ENCODE measurements at regions not wholly inside any gene's neighbourhood (a gene's known extent, or its start where the extent isn't known, plus 50 kb on each side); places are given as distances from the start of the nearest gene placed in this dataset.

- no peak for DNase-seq (ENCODE audit: low spot score)
These were observed 1093.2 kb downstream of the ADGRL2 start for GRCh38 chr1:82893712-82894470.

- no peak for DNase-seq (ENCODE audit: low spot score)
These were observed 1079.8 kb downstream of the ADGRL2 start for GRCh38 chr1:82880506-82880905.

GRCh38 chr1:82879701-82880305 is 1079.1 kb downstream of the ADGRL2 start:
- no peak for DNase-seq (ENCODE audit: low spot score)

- no peak for DNase-seq (ENCODE audit: low spot score)
These were observed 1074.4 kb downstream of the ADGRL2 start for GRCh38 chr1:82875170-82875569.

GRCh38 chr1:82874041-82874440 is 1073.3 kb downstream of the ADGRL2 start:
- no peak for DNase-seq (ENCODE audit: low spot score)

GRCh38 chr1:82870332-82870731 is 1069.6 kb downstream of the ADGRL2 start:
- DNase-seq (ENCODE audit: low spot score) = no peak

- no peak for DNase-seq (ENCODE audit: low spot score)
These were observed 1067.0 kb downstream of the ADGRL2 start for GRCh38 chr1:82867781-82868180.

GRCh38 chr1:82861749-82862148 is 1061.0 kb downstream of the ADGRL2 start:
- no peak for DNase-seq (ENCODE audit: low spot score)

- no peak for DNase-seq (ENCODE audit: low spot score)
These were observed 1057.3 kb downstream of the ADGRL2 start for GRCh38 chr1:82858031-82858430.

GRCh38 chr1:82849460-82849859 is 1048.7 kb downstream of the ADGRL2 start:
- DNase-seq (ENCODE audit: low spot score) = no peak

GRCh38 chr1:82848043-82848442 is 1047.3 kb downstream of the ADGRL2 start:
- no peak for DNase-seq (ENCODE audit: low spot score)

- DNase-seq (ENCODE audit: low spot score) = no peak
These were observed 1045.1 kb downstream of the ADGRL2 start for GRCh38 chr1:82845866-82846265.

GRCh38 chr1:82844911-82845827 is 1044.4 kb downstream of the ADGRL2 start:
- no peak for DNase-seq (ENCODE audit: low spot score)

GRCh38 chr1:82844447-82844846 is 1043.7 kb downstream of the ADGRL2 start:
- DNase-seq (ENCODE audit: low spot score) = no peak

GRCh38 chr1:82843876-82844275 is 1043.1 kb downstream of the ADGRL2 start:
- DNase-seq (ENCODE audit: low spot score) = no peak

GRCh38 chr1:82840192-82840591 is 1039.5 kb downstream of the ADGRL2 start:
- DNase-seq (ENCODE audit: low spot score) = no peak

- no peak for DNase-seq (ENCODE audit: low spot score)
These were observed 1037.2 kb downstream of the ADGRL2 start for GRCh38 chr1:82837766-82838465.

GRCh38 chr1:82836973-82837680 is 1036.4 kb downstream of the ADGRL2 start:
- no peak for DNase-seq (ENCODE audit: low spot score)

GRCh38 chr1:82836213-82836972 is 1035.7 kb downstream of the ADGRL2 start:
- no peak for DNase-seq (ENCODE audit: low spot score)

GRCh38 chr1:82830690-82831380 is 1030.1 kb downstream of the ADGRL2 start:
- DNase-seq (ENCODE audit: low spot score) = no peak

All from SW480 (cell line).